CD4-positive, alpha-beta memory T cell (primary cell): ENCODE measurements at regions not wholly inside any gene's neighbourhood (a gene's known extent, or its start where the extent isn't known, plus 50 kb on each side); places are given as distances from the start of the nearest gene placed in this dataset.

Source experiments
- CTCF ChIA-PET: fragments of 350-600 bp; sonication (Branson Sonifier 250); formaldehyde crosslinking; loops from one replicate; lab custom pipeline; 2021; ENCODE audit warnings: inconsistent platforms; ENCODE audit not compliant: partially characterized antibody; lab: Charles Lee
- POLR2A ChIA-PET: fragments of 350-600 bp; sonication (Branson Sonifier 250); formaldehyde crosslinking; loops from one replicate; lab custom pipeline; 2021; ENCODE audit not compliant: partially characterized antibody; lab: Charles Lee
- DNase-seq, 5 donors: peaks; one replicate each; pipeline versions ENCODE4 v3.0.0 to v3.0.0-alpha.2; 2020 to 2022; ENCODE audit warnings: mixed read lengths in 1 of 5
- H3K27ac ChIP-seq: one replicate; pipeline ENCODE4 v1.7.0; 2013; ENCODE audit warnings: low read depth, low read length
- H3K27me3 ChIP-seq: 2 replicates; pipeline ENCODE4 v1.7.0; 2013; ENCODE audit warnings: mild to moderate bottlenecking, low read length, moderate library complexity; ENCODE audit not compliant: insufficient read depth
- H3K36me3 ChIP-seq: 2 replicates; pipeline ENCODE4 v1.7.0; 2013; ENCODE audit warnings: mild to moderate bottlenecking, low read length, moderate library complexity; ENCODE audit not compliant: insufficient read depth
- H3K4me1 ChIP-seq: 2 replicates; pipeline ENCODE4 v1.7.0; 2013; ENCODE audit warnings: mild to moderate bottlenecking, low read length, moderate library complexity; ENCODE audit not compliant: insufficient read depth
- H3K4me3 ChIP-seq, 2 donors: one replicate each; pipeline ENCODE4 v1.7.0; 2013; ENCODE audit warnings: low read length in 2 of 2, mild to moderate bottlenecking in 1 of 2
- H3K9me3 ChIP-seq, 2 donors: one replicate each; pipeline ENCODE4 v1.7.0; 2013; ENCODE audit warnings: low read length in 2 of 2, control low read depth in 1 of 2; ENCODE audit not compliant: control insufficient read depth in 1 of 2
- H3K27ac Mint-ChIP-seq, 7 donors: one replicate each; pipeline ENCODE4 v1.8.0; 2020 to 2021; ENCODE audit warnings: mixed read lengths in 7 of 7, mild to moderate bottlenecking in 6 of 7, inconsistent platforms in 3 of 7, moderate library complexity in 3 of 7
- H3K27me3 Mint-ChIP-seq, 2 donors: one replicate each; pipeline ENCODE4 v1.8.0; 2020 to 2021; ENCODE audit warnings: mixed read lengths in 2 of 2
- H3K36me3 Mint-ChIP-seq, 2 donors: one replicate each; pipeline ENCODE4 v1.8.0; 2020 to 2021; ENCODE audit warnings: mixed read lengths in 2 of 2, inconsistent platforms in 1 of 2, mild to moderate bottlenecking in 1 of 2
- H3K4me1 Mint-ChIP-seq, 4 donors: one replicate each; pipeline ENCODE4 v1.8.0; 2020 to 2021; ENCODE audit warnings: mixed read lengths in 4 of 4, mild to moderate bottlenecking in 1 of 4
- H3K4me3 Mint-ChIP-seq, 8 donors: one replicate each; pipeline ENCODE4 v1.8.0; 2020 to 2021; ENCODE audit warnings: mixed read lengths in 8 of 8, mild to moderate bottlenecking in 7 of 8, moderate library complexity in 6 of 8, inconsistent platforms in 3 of 8
- H3K9me3 Mint-ChIP-seq, 8 donors: one replicate each; pipeline ENCODE4 v1.8.0; 2020 to 2021; ENCODE audit warnings: mixed read lengths in 8 of 8, mild to moderate bottlenecking in 5 of 8, inconsistent platforms in 3 of 8, moderate library complexity in 1 of 8
- intact Hi-C: fragments of 100-400 bp; cut with micrococcal nuclease; formaldehyde crosslinking; loops from one replicate; pipeline ENCODE4 v1.15.1; 2023

GRCh38 chr12:127277882-127278281 lies 989.1 kb upstream of the TMEM132C start:
- ChIA-PET CTCF (no interaction called here), POLR2A (no interaction called here)
- H3K27ac ChIP-seq = no peak overlapping the region
- H3K27me3 Mint-ChIP-seq = peaks cover 5 to 11% of the 10 kb centered on the region in 2 donors
- H3K36me3 Mint-ChIP-seq = no peaks in the 10 kb centered on the region
- H3K9me3 ChIP-seq = no peaks in the 10 kb centered on the region
- no peak for DNase-seq
- no peaks in the 10 kb centered on the region for H3K36me3 ChIP-seq
- no peaks in the 10 kb centered on the region for H3K4me1 ChIP-seq
- H3K9me3 Mint-ChIP-seq = peaks cover 0 to 3% (median 0%) of the 10 kb centered on the region in 8 donors
- H3K4me3 Mint-ChIP-seq = no peak overlapping the region
- intact Hi-C loops = no loop called here
- H3K27me3 ChIP-seq = no peaks in the 10 kb centered on the region
- peaks cover 0 to 1% (median 0%) of the 10 kb centered on the region in 4 donors for H3K4me1 Mint-ChIP-seq
- no peak overlapping the region for H3K27ac Mint-ChIP-seq
- H3K4me3 ChIP-seq = no peak overlapping the region

GRCh38 chr12:127278351-127278750 lies 988.6 kb upstream of the TMEM132C start:
- Mint-ChIP-seq H3K4me1 (peaks cover 0 to 1% (median 0%) of the 10 kb centered on the region in 4 donors), H3K9me3 (peaks cover 0 to 3% (median 0%) of the 10 kb centered on the region in 8 donors), H3K27me3 (peaks cover 5 to 11% of the 10 kb centered on the region in 2 donors), H3K4me3 (no peak overlapping the region), H3K27ac (no peak overlapping the region), H3K36me3 (no peaks in the 10 kb centered on the region)
- no peaks in the 10 kb centered on the region for H3K36me3 ChIP-seq
- no peaks in the 10 kb centered on the region for H3K9me3 ChIP-seq
- CTCF ChIA-PET = no interaction called here
- no peak overlapping the region for H3K4me3 ChIP-seq
- H3K27me3 ChIP-seq = no peaks in the 10 kb centered on the region
- intact Hi-C loops = no loop called here
- H3K4me1 ChIP-seq = no peaks in the 10 kb centered on the region
- POLR2A ChIA-PET = no interaction called here
- DNase-seq = no peak
- no peak overlapping the region for H3K27ac ChIP-seq

- H3K27ac ChIP-seq = no peak overlapping the region
- no peaks in the 10 kb centered on the region for H3K9me3 ChIP-seq
- Mint-ChIP-seq H3K9me3 (peaks cover 0 to 3% (median 0%) of the 10 kb centered on the region in 8 donors), H3K27me3 (peaks cover 3 to 5% of the 10 kb centered on the region in 2 donors), H3K4me3 (peak overlapping the region in 1 of 8 donors; percentile 14), H3K27ac (peak overlapping the region in 1 of 7 donors; percentile 55), H3K4me1 (peaks cover 0 to 4% (median 0%) of the 10 kb centered on the region in 4 donors), H3K36me3 (no peaks in the 10 kb centered on the region)
- H3K4me3 ChIP-seq = no peak overlapping the region
- no peaks in the 10 kb centered on the region for H3K27me3 ChIP-seq
- peak; percentile 15 to 55 (median 44) for DNase-seq
- POLR2A ChIA-PET = no interaction called here
- intact Hi-C loops = no loop called here
- no peaks in the 10 kb centered on the region for H3K4me1 ChIP-seq
- CTCF ChIA-PET = interaction anchor here (3.3 kb wide), 1 partner anchor 11 kb away, joined by 18 read pairs; no protein-coding TSS in a partner anchor
- H3K36me3 ChIP-seq = no peaks in the 10 kb centered on the region
These were observed 986.3 kb upstream of the TMEM132C start for GRCh38 chr12:127280393-127281275.

- Histone ChIP-seq H3K27ac (no peak overlapping the region), H3K36me3 (no peaks in the 10 kb centered on the region), H3K27me3 (no peaks in the 10 kb centered on the region), H3K4me3 (no peak overlapping the region), H3K9me3 (no peaks in the 10 kb centered on the region), H3K4me1 (no peaks in the 10 kb centered on the region)
- intact Hi-C loops = loop anchor here (1.0 kb wide), 1 partner anchor 45 kb away; no protein-coding TSS in a partner anchor
- Mint-ChIP-seq H3K27ac (no peak overlapping the region), H3K4me1 (peaks cover 0 to 4% (median 0%) of the 10 kb centered on the region in 4 donors), H3K36me3 (no peaks in the 10 kb centered on the region), H3K9me3 (no peaks in the 10 kb centered on the region), H3K27me3 (peaks cover 3 to 4% of the 10 kb centered on the region in 2 donors), H3K4me3 (no peak overlapping the region)
- POLR2A ChIA-PET = no interaction called here
- no peak for DNase-seq
- CTCF ChIA-PET = interaction anchor here (0.7 to 3.3 kb wide), 4 partner anchors 9 to 1053 kb away, joined by 4 to 18 read pairs (median 6); no protein-coding TSS in a partner anchor
These were observed 984.0 kb upstream of the TMEM132C start for GRCh38 chr12:127282786-127283565.

GRCh38 chr12:127284021-127284420 lies 982.9 kb upstream of the TMEM132C start:
- no peaks in the 10 kb centered on the region for H3K9me3 Mint-ChIP-seq
- H3K4me1 ChIP-seq = no peaks in the 10 kb centered on the region
- intact Hi-C loops = no loop called here
- H3K27me3 ChIP-seq = no peaks in the 10 kb centered on the region
- H3K4me3 ChIP-seq = no peak overlapping the region
- peaks cover 0 to 4% (median 0%) of the 10 kb centered on the region in 4 donors for H3K4me1 Mint-ChIP-seq
- no peak overlapping the region for H3K27ac ChIP-seq
- POLR2A ChIA-PET = no interaction called here
- H3K9me3 ChIP-seq = no peaks in the 10 kb centered on the region
- H3K27ac Mint-ChIP-seq = no peak overlapping the region
- no peak for DNase-seq
- CTCF ChIA-PET = interaction anchor here (0.7 to 1.7 kb wide), 2 partner anchors 175 to 1052 kb away, joined by 4 to 7 read pairs; no protein-coding TSS in a partner anchor
- H3K4me3 Mint-ChIP-seq = no peak overlapping the region
- H3K36me3 Mint-ChIP-seq = no peaks in the 10 kb centered on the region
- H3K27me3 Mint-ChIP-seq = peaks cover 3 to 4% of the 10 kb centered on the region in 2 donors
- H3K36me3 ChIP-seq = no peaks in the 10 kb centered on the region

GRCh38 chr12:127284870-127285431 lies 982.0 kb upstream of the TMEM132C start:
- Mint-ChIP-seq H3K9me3 (no peaks in the 10 kb centered on the region), H3K27ac (no peak overlapping the region), H3K27me3 (peaks cover 1 to 5% of the 10 kb centered on the region in 2 donors), H3K36me3 (no peaks in the 10 kb centered on the region), H3K4me1 (peaks cover 0 to 4% (median 0%) of the 10 kb centered on the region in 4 donors), H3K4me3 (no peak overlapping the region)
- no peak overlapping the region for H3K4me3 ChIP-seq
- H3K36me3 ChIP-seq = no peaks in the 10 kb centered on the region
- DNase-seq = no peak
- intact Hi-C loops = no loop called here
- no peaks in the 10 kb centered on the region for H3K4me1 ChIP-seq
- no peaks in the 10 kb centered on the region for H3K9me3 ChIP-seq
- CTCF ChIA-PET = no interaction called here
- H3K27ac ChIP-seq = no peak overlapping the region
- POLR2A ChIA-PET = no interaction called here
- H3K27me3 ChIP-seq = no peaks in the 10 kb centered on the region

GRCh38 chr12:127286281-127286680 lies 980.7 kb upstream of the TMEM132C start:
- H3K27ac Mint-ChIP-seq = no peak overlapping the region
- DNase-seq = no peak
- H3K4me1 Mint-ChIP-seq = peaks cover 0 to 3% (median 0%) of the 10 kb centered on the region in 4 donors
- H3K4me1 ChIP-seq = no peaks in the 10 kb centered on the region
- no peaks in the 10 kb centered on the region for H3K27me3 ChIP-seq
- intact Hi-C loops = no loop called here
- H3K9me3 Mint-ChIP-seq = no peaks in the 10 kb centered on the region
- H3K4me3 Mint-ChIP-seq = no peak overlapping the region
- no peak overlapping the region for H3K4me3 ChIP-seq
- peaks cover 0 to 2% of the 10 kb centered on the region in 2 donors for H3K27me3 Mint-ChIP-seq
- H3K9me3 ChIP-seq = no peaks in the 10 kb centered on the region
- ChIA-PET POLR2A (no interaction called here), CTCF (no interaction called here)
- no peaks in the 10 kb centered on the region for H3K36me3 Mint-ChIP-seq
- H3K36me3 ChIP-seq = no peaks in the 10 kb centered on the region
- no peak overlapping the region for H3K27ac ChIP-seq
